Hepatocyte (in vitro differentiated cells): ENCODE measurements at regions not wholly inside any gene's neighbourhood (a gene's known extent, or its start where the extent isn't known, plus 50 kb on each side); places are given as distances from the start of the nearest gene placed in this dataset.
A peak's percentile ranks its signal among the peaks of the same experiment; 100 is the strongest.

Source experiments
- DNase-seq: peaks from one replicate; pipeline ENCODE4 v3.0.0-alpha.2; 2016; ENCODE audit warnings: low spot score
- H2AFZ ChIP-seq: fragments of 200-600 bp; sonication (generic); 2 replicates; pipeline ENCODE4 v1.6.0; 2016; ENCODE audit warnings: antibody characterized with exemption, mild to moderate bottlenecking
- H3K27ac ChIP-seq: fragments of 200-600 bp; sonication (generic); 2 replicates; pipeline ENCODE4 v1.5.1; 2016; ENCODE audit warnings: mild to moderate bottlenecking
- H3K27me3 ChIP-seq: fragments of 200-600 bp; sonication (generic); 2 replicates; pipeline ENCODE4 v1.6.1; 2016
- H3K36me3 ChIP-seq: fragments of 200-600 bp; sonication (generic); replicated peaks from 2 replicates; pipeline ENCODE4 v1.5.1; 2016; ENCODE audit warnings: low read depth; ENCODE audit not compliant: insufficient read depth
- H3K4me1 ChIP-seq: fragments of 200-600 bp; sonication (generic); 2 replicates; pipeline ENCODE4 v1.5.1; 2016; ENCODE audit warnings: mild to moderate bottlenecking, moderate library complexity; ENCODE audit not compliant: insufficient read depth
- H3K4me2 ChIP-seq: fragments of 200-600 bp; sonication (generic); 2 replicates; pipeline ENCODE4 v1.6.0; 2016
- H3K4me3 ChIP-seq: fragments of 200-600 bp; sonication (generic); 2 replicates; pipeline ENCODE4 v1.5.1; 2016; ENCODE audit warnings: mild to moderate bottlenecking
- H3K79me2 ChIP-seq: fragments of 200-600 bp; sonication (generic); 2 replicates; pipeline ENCODE4 v1.6.0; 2017; ENCODE audit warnings: mild to moderate bottlenecking
- H3K9me2 ChIP-seq: fragments of 200-600 bp; sonication (generic); replicated peaks from 2 replicates; pipeline ENCODE4 v1.6.0; 2017; ENCODE audit warnings: mild to moderate bottlenecking; ENCODE audit not compliant: insufficient read depth
- H3K9me3 ChIP-seq: fragments of 200-600 bp; sonication (generic); 2 replicates; pipeline ENCODE4 v1.5.1; 2016; ENCODE audit warnings: low read depth, mild to moderate bottlenecking
- H4K20me1 ChIP-seq: fragments of 200-600 bp; sonication (generic); 2 replicates; pipeline ENCODE4 v1.6.0; 2016; ENCODE audit warnings: mild to moderate bottlenecking; ENCODE audit not compliant: insufficient read depth, poor library complexity, severe bottlenecking
- EZH2 ChIP-seq: fragments of 200-600 bp; sonication (generic); IDR thresholded peaks from 2 replicates; pipeline ENCODE4 v1.6.1; 2016; ENCODE audit warnings: antibody characterized with exemption, mild to moderate bottlenecking, borderline replicate concordance
- EZH2phosphoT487 ChIP-seq: fragments of 200-600 bp; sonication (generic); IDR thresholded peaks from one replicate; pipeline ENCODE4 v1.6.1; 2018; ENCODE audit warnings: antibody characterized with exemption, mild to moderate bottlenecking, low read depth, moderate library complexity; ENCODE audit not compliant: unreplicated experiment, severe bottlenecking
- WGBS: methylation state at CpG from one replicate; pipeline ENCODE4 v1.1.6; 2016; ENCODE audit warnings: low lambda C conversion rate; ENCODE audit errors: missing lambda C conversion rate; 5-methylcytosine and 5-hydroxymethylcytosine counted together
- TF ChIP-seq, protein P1 (sequence below): fragments of 200-600 bp; sonication (generic); IDR thresholded peaks from 2 replicates; pipeline ENCODE4 v1.5.1; 2016; ENCODE audit warnings: antibody characterized with exemption, mild to moderate bottlenecking; ENCODE audit not compliant: poor library complexity

GRCh38 chr3:124461838-124462632 lies 268.2 kb upstream of the UMPS start:
- H3K79me2 ChIP-seq = no peaks in the 10 kb centered on the region
- WGBS = 69% methylated on average over 4 of the region's 4 CpGs
- no peak for TF ChIP-seq EZH2phosphoT487
- TF ChIP-seq, protein P1, sequence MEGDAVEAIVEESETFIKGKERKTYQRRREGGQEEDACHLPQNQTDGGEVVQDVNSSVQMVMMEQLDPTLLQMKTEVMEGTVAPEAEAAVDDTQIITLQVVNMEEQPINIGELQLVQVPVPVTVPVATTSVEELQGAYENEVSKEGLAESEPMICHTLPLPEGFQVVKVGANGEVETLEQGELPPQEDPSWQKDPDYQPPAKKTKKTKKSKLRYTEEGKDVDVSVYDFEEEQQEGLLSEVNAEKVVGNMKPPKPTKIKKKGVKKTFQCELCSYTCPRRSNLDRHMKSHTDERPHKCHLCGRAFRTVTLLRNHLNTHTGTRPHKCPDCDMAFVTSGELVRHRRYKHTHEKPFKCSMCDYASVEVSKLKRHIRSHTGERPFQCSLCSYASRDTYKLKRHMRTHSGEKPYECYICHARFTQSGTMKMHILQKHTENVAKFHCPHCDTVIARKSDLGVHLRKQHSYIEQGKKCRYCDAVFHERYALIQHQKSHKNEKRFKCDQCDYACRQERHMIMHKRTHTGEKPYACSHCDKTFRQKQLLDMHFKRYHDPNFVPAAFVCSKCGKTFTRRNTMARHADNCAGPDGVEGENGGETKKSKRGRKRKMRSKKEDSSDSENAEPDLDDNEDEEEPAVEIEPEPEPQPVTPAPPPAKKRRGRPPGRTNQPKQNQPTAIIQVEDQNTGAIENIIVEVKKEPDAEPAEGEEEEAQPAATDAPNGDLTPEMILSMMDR = no peak
- no peak for TF ChIP-seq EZH2
- no peaks in the 10 kb centered on the region for H3K36me3 ChIP-seq
- H3K27ac ChIP-seq = no peak overlapping the region
- H2AFZ ChIP-seq = no peak overlapping the region
- DNase-seq = no peak
- no peaks in the 10 kb centered on the region for H3K27me3 ChIP-seq
- no peaks in the 10 kb centered on the region for H3K9me3 ChIP-seq
- no peaks in the 10 kb centered on the region for H3K4me1 ChIP-seq
- H4K20me1 ChIP-seq = no peaks in the 10 kb centered on the region
- H3K4me3 ChIP-seq = no peak overlapping the region
- no peaks in the 10 kb centered on the region for H3K9me2 ChIP-seq
- H3K4me2 ChIP-seq = no peak overlapping the region

DNA sequence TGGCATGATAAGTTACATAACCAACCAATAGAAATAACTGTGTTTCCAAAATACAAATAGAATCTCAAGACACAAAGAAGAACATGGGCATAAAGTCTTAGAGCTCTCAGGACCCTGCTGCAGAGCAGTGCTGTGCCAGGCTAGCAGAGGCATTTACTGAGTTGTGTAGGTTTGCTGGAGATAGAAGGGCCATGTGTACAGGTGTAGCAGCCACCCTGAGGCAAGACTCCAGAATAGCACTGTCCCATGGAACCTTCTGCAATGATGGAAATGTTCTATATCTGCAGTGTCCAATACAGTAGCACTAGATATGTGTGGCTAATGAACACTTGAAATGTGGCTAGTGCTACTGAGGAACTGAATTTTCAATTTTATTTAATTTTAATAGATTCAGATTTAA lies 267.0 kb upstream of the UMPS start:
- Histone ChIP-seq H3K27ac (no peak overlapping the region), H3K27me3 (no peaks in the 10 kb centered on the region), H2AFZ (no peak overlapping the region), H3K9me2 (no peaks in the 10 kb centered on the region), H3K4me1 (no peaks in the 10 kb centered on the region), H3K4me2 (no peak overlapping the region), H4K20me1 (no peaks in the 10 kb centered on the region), H3K79me2 (no peaks in the 10 kb centered on the region), H3K36me3 (no peaks in the 10 kb centered on the region), H3K9me3 (no peaks in the 10 kb centered on the region), H3K4me3 (no peak overlapping the region)
- no peak for DNase-seq
- TF ChIP-seq, protein P1 = no peak
- TF ChIP-seq EZH2 = no peak
- no peak for TF ChIP-seq EZH2phosphoT487

DNA sequence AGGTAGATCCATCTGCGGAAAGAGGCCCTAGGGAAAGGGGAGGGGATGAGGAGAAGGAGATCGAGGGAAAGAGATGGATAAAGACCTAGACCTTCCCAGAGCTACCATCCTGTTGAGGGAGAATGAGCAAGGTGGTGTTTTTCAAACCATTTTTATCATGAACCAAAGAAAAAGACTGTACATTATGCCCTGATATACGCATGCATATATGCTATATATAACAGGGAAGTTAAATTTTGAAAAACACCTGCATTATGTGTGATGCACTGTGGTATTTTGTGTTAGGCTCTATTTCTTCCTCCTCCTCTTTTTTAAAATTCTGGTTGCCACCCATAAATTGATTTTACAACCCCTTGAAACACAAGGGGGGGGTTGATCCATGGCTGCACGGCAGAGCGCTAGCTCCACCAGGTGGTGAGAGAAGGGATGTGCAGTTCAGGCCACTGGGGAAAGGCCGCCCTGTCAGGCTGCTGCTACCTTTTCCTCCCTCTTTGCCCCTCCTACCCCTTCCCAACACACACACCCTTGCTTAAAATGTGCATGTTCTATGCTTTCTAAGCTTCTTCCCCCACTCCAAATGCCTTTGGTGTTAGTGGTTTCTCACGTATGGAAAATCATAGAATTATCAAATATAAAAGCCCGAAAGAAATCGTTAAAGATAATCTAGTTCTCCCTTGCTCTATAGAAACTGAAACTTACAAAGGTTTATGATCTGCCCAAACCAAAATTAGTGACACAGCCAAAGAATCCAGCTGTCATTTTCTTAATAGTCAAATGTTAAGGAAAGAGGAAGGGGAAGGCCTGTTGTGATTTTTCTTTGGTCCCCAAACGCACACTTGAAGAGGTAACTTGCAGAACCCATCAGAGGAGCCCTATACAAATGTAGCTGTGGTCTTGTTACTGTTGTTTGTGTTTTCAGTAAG lies 262.0 kb upstream of the UMPS start:
- H3K27ac ChIP-seq = no peak overlapping the region
- no peak overlapping the region for H3K4me3 ChIP-seq
- H3K4me2 ChIP-seq = no peak overlapping the region
- no peaks in the 10 kb centered on the region for H3K79me2 ChIP-seq
- no peaks in the 10 kb centered on the region for H4K20me1 ChIP-seq
- no peak overlapping the region for H2AFZ ChIP-seq
- TF ChIP-seq, protein P1 = peak; percentile 98
- TF ChIP-seq EZH2 = no peak
- TF ChIP-seq EZH2phosphoT487 = no peak
- 62% methylated on average over 10 of the region's 10 CpGs for WGBS
- no peaks in the 10 kb centered on the region for H3K36me3 ChIP-seq
- H3K9me3 ChIP-seq = no peaks in the 10 kb centered on the region
- H3K4me1 ChIP-seq = no peaks in the 10 kb centered on the region
- H3K9me2 ChIP-seq = no peaks in the 10 kb centered on the region
- no peaks in the 10 kb centered on the region for H3K27me3 ChIP-seq
- peak; percentile 68 for DNase-seq
